ENCODE measurements at regions not wholly inside any gene's neighbourhood (a gene's known extent, or its start where the extent isn't known, plus 50 kb on each side); places are given as distances from the start of the nearest gene placed in this dataset.

- TF ChIP-seq CTCF (IDR thresholded peaks at IDR 0.05; ENCODE audit: borderline replicate concordance, extremely low read depth, low read length, poor library complexity, severe bottlenecking) = no peak
- TF ChIP-seq EZH2 (IDR thresholded peaks at IDR 0.05; ENCODE audit: borderline replicate concordance, low read depth, low read length, severe bottlenecking) = no peak
These were observed 265.4 kb upstream of the ARHGEF26 start for GRCh38 chr3:153855772-153856171.
